HuH-7 (cell line): ENCODE measurements at regions not wholly inside any gene's neighbourhood (a gene's known extent, or its start where the extent isn't known, plus 50 kb on each side); places are given as distances from the start of the nearest gene placed in this dataset.
"Not testable (repeated sequence)": the region's sequence is repeated elsewhere in the genome, so short reads cannot be mapped to it uniquely, and the experiment has no call there.

ENCODE experiments used
- DNase-seq: peaks from one replicate; pipeline ENCODE4 v3.0.0; 2011; ENCODE audit warnings: low spot score

GRCh38 chr3:181921220-181921619 lies 209.5 kb downstream of the SOX2 start:
- DNase-seq: no peak

- not testable (repeated sequence) for DNase-seq
Observed at GRCh38 chr3:181925841-181926240, 214.1 kb downstream of the SOX2 start.

GRCh38 chr3:181929501-181929900 lies 217.8 kb downstream of the SOX2 start:
- DNase-seq: no peak

GRCh38 chr3:181930105-181930504 lies 218.4 kb downstream of the SOX2 start:
- DNase-seq: no peak

- no peak for DNase-seq
Observed at GRCh38 chr3:181932039-181932438, 220.3 kb downstream of the SOX2 start.

- DNase-seq: no peak
Observed at GRCh38 chr3:181933052-181933618, 221.4 kb downstream of the SOX2 start.

GRCh38 chr3:181935915-181936314 lies 224.2 kb downstream of the SOX2 start:
- DNase-seq: no peak

GRCh38 chr3:181936774-181937173 lies 225.0 kb downstream of the SOX2 start:
- DNase-seq: no peak

- DNase-seq: not testable (repeated sequence)
Observed at GRCh38 chr3:181938580-181938979, 226.9 kb downstream of the SOX2 start.

- DNase-seq: no peak
Observed at GRCh38 chr3:181940703-181941102, 229.0 kb downstream of the SOX2 start.

GRCh38 chr3:181941250-181941649 lies 229.5 kb downstream of the SOX2 start:
- DNase-seq: no peak

- DNase-seq: no peak
Observed at GRCh38 chr3:181943285-181943684, 231.6 kb downstream of the SOX2 start.

- DNase-seq: no peak
Observed at GRCh38 chr3:181947606-181948005, 235.9 kb downstream of the SOX2 start.

GRCh38 chr3:181948286-181948685 lies 236.6 kb downstream of the SOX2 start:
- no peak for DNase-seq

GRCh38 chr3:181952221-181952620 lies 240.5 kb downstream of the SOX2 start:
- no peak for DNase-seq

- DNase-seq: no peak
Observed at GRCh38 chr3:181952929-181953328, 241.2 kb downstream of the SOX2 start.

- no peak for DNase-seq
Observed at GRCh38 chr3:181955566-181955965, 243.8 kb downstream of the SOX2 start.

- no peak for DNase-seq
Observed at GRCh38 chr3:181956122-181956521, 244.4 kb downstream of the SOX2 start.

- DNase-seq: no peak
Observed at GRCh38 chr3:181966393-181966792, 254.7 kb downstream of the SOX2 start.

- no peak for DNase-seq
Observed at GRCh38 chr3:181969925-181970324, 258.2 kb downstream of the SOX2 start.

GRCh38 chr3:181971424-181971823 lies 259.7 kb downstream of the SOX2 start:
- DNase-seq: no peak

- DNase-seq: no peak
Observed at GRCh38 chr3:181974198-181974597, 262.5 kb downstream of the SOX2 start.

- DNase-seq: no peak
Observed at GRCh38 chr3:181976526-181976925, 264.8 kb downstream of the SOX2 start.

- DNase-seq: no peak
Observed at GRCh38 chr3:181985386-181985785, 273.7 kb downstream of the SOX2 start.

GRCh38 chr3:181987736-181988135 lies 276.0 kb downstream of the SOX2 start:
- no peak for DNase-seq
